ENCODE measurements at regions not wholly inside any gene's neighbourhood (a gene's known extent, or its start where the extent isn't known, plus 50 kb on each side); places are given as distances from the start of the nearest gene placed in this dataset.

- TF ChIP-seq CTCF (IDR thresholded peaks at IDR 0.05) (no peak), REST (IDR thresholded peaks at IDR 0.05; ENCODE audit: insufficient read depth in 1 of 2, low read depth in 2 of 2, low read length in 1 of 2) (no peak), POLR2AphosphoS5 (IDR thresholded peaks at IDR 0.05; ENCODE audit: low read depth, low read length) (no peak), SIN3A (IDR thresholded peaks at IDR 0.05; ENCODE audit: borderline replicate concordance, insufficient read depth, low read depth, low read length) (no peak)
These were observed 139.5 kb downstream of the BARX1 start for GRCh38 chr9:93815677-93816076.

Data from Panc1 (cell line).